ENCODE measurements at regions not wholly inside any gene's neighbourhood (a gene's known extent, or its start where the extent isn't known, plus 50 kb on each side); places are given as distances from the start of the nearest gene placed in this dataset.

DNA sequence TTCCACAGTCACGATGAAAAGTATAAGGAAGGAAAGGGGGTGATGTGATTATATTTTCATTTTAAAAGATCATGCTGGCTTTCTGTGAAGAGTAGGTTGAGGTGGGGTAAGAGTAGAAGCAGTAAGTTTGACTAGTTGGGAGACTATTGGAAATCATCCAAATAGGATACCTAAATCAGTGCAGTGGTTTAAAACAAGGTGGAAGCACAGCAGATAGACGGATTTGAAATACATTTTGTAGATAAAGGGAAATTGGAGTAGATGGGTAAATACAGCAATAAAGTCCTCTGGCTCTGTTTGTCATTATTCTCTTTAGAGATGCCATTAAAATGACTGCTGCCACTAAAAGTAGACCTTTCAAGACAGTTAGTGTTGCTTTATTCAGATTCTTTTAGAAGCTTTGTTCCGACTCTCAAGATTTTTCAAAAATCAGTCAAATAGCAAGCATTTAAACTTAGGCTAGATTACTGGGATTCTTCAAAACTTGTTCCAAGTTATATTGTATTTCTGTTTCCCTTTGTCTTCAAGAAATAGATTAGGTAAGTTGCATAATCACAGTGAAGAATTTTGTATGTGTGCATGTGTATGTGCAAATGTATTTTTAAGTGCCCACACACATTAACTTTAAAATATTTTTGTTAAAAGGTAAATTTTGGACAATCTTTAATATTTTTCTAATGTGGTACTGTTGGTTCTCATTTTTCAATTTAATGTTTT, 61.7 kb upstream of the DTNA start:
- TF ChIP-seq POLR2A (IDR thresholded peaks at IDR 0.05; ENCODE audit: low read depth, low read length) (no peak), NFE2L2 (IDR thresholded peaks at IDR 0.05; ENCODE audit: low read depth, low read length) (no peak), RFX5 (IDR thresholded peaks at IDR 0.05; ENCODE audit: low read depth, low read length) (no peak), RAD21 (IDR thresholded peaks at IDR 0.05; ENCODE audit: low read length) (no peak), CHD1 (IDR thresholded peaks at IDR 0.05; ENCODE audit: low read depth, low read length) (no peak), CEBPB (IDR thresholded peaks at IDR 0.05; ENCODE audit: low read depth, low read length) (peak; percentile 16; the same call in 1 of the 2 replicates), MAZ (IDR thresholded peaks at IDR 0.05; ENCODE audit: borderline replicate concordance, low read depth, low read length) (no peak)
- TF ChIP-seq, protein P1, sequence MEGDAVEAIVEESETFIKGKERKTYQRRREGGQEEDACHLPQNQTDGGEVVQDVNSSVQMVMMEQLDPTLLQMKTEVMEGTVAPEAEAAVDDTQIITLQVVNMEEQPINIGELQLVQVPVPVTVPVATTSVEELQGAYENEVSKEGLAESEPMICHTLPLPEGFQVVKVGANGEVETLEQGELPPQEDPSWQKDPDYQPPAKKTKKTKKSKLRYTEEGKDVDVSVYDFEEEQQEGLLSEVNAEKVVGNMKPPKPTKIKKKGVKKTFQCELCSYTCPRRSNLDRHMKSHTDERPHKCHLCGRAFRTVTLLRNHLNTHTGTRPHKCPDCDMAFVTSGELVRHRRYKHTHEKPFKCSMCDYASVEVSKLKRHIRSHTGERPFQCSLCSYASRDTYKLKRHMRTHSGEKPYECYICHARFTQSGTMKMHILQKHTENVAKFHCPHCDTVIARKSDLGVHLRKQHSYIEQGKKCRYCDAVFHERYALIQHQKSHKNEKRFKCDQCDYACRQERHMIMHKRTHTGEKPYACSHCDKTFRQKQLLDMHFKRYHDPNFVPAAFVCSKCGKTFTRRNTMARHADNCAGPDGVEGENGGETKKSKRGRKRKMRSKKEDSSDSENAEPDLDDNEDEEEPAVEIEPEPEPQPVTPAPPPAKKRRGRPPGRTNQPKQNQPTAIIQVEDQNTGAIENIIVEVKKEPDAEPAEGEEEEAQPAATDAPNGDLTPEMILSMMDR (conservative IDR thresholded peaks at IDR 0.05; ENCODE audit: low read depth, low read length), result no peak
